ENCODE measurements at regions not wholly inside any gene's neighbourhood (a gene's known extent, or its start where the extent isn't known, plus 50 kb on each side); places are given as distances from the start of the nearest gene placed in this dataset.

DNA sequence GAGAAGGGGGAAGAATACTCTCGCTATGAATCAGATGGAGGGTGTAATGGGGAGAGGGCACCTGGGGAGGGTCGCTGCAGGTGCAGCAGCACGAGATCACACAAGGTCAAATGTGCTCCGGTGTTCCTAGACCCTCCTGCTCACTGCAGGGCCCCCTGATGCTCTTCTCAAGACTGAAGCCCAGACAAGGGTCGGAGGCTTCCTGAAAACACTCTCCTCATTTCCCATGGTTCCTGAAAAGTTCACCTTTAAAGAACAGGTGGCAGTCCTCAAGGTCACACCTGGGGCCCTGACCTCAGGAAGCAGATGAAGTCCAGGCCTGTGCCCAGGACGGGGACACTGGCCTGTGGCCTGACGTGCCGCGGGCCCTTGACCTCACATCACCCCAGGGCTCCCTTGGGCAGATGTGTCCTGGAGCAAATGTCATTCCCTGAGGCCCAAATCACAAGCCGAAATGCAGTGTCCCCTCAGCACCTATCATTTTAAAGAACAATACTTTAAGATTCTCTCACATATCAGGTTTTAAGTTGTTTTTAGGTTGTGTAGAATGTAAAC, 289.8 kb downstream of the GLRX3 start:
- Histone ChIP-seq H3K4me1 (replicated peaks in 1 of 2) (no peaks in the 10 kb centered on the region), H3K4me3 (no peak overlapping the region), H3K27ac (no peak overlapping the region)
- in situ Hi-C loops (cut with MboI; ENCODE audit: low pct_unique_long_range_greater_than_20kb in 2 of 9, low sequenced_read_pairs in 9 of 9, unreplicated experiment in 9 of 9) = no loop called here
- ATAC-seq (replicated peaks in 6 of 8) = no peak
- 0 to 87% (median 55%) methylated on average over 1 to 5 of the region's 10 CpGs; no CpG with 5 or more reads in 3 of the 10 experiments for WGBS, 10 experiments

DNA sequence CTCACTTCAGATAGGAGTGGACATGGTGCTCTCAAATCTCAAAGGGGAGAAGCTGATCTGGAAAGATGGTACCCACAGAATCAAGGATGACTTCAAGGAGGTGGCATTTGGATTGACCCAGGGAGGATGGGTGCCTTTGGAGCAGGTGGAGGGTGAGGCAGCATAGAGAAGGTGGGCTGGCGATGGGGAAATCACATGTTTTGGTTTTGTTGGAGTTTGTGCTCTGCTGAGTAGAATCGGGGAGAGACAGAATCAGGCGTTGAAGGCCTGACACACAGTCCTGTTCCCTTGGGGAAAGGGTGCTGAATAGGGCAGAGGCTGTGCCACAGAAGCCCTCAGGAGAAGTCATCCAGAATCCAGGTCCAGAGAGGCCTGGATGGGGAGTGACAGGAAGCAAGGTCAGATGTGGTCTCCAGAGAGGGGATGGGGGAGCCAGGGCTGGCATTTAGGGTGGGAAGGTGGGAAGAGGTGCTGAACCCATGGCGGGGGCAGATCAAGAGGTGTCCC, 291.1 kb downstream of the GLRX3 start:
- in situ Hi-C loops (cut with MboI; ENCODE audit: low pct_unique_long_range_greater_than_20kb in 2 of 9, low sequenced_read_pairs in 9 of 9, unreplicated experiment in 9 of 9) = no loop called here
- WGBS, 10 experiments = 0 to 100% (median 18%) methylated on average over 1 to 2 of the region's 4 CpGs; no CpG with 5 or more reads in 6 of the 10 experiments
- Histone ChIP-seq H3K4me1 (replicated peaks in 1 of 2) (no peaks in the 10 kb centered on the region), H3K27ac (no peak overlapping the region), H3K4me3 (no peak overlapping the region)
- no peak for ATAC-seq (replicated peaks in 6 of 8)

GRCh38 chr10:130428936-130429335, 292.7 kb downstream of the GLRX3 start:
- Histone ChIP-seq H3K4me1 (replicated peaks in 1 of 2) (no peaks in the 10 kb centered on the region), H3K27ac (no peak overlapping the region), H3K4me3 (no peak overlapping the region)
- WGBS, 10 experiments = 0 to 72% (median 13%) methylated on average over 1 to 6 of the region's 6 CpGs; no CpG with 5 or more reads in 3 of the 10 experiments
- in situ Hi-C loops (cut with MboI; ENCODE audit: low pct_unique_long_range_greater_than_20kb in 2 of 9, low sequenced_read_pairs in 9 of 9, unreplicated experiment in 9 of 9) = no loop called here
- no peak for ATAC-seq (replicated peaks in 6 of 8)

- Histone ChIP-seq H3K4me1 (replicated peaks in 1 of 2) (no peaks in the 10 kb centered on the region), H3K27ac (no peak overlapping the region), H3K4me3 (no peak overlapping the region)
- ATAC-seq (replicated peaks in 6 of 8) = no peak
- in situ Hi-C loops (cut with MboI; ENCODE audit: low pct_unique_long_range_greater_than_20kb in 2 of 9, low sequenced_read_pairs in 9 of 9, unreplicated experiment in 9 of 9) = no loop called here
- 14 to 94% (median 40%) methylated on average over 1 to 3 of the region's 4 CpGs; no CpG with 5 or more reads in 3 of the 10 experiments for WGBS, 10 experiments
Observed at GRCh38 chr10:130429809-130430208, 293.6 kb downstream of the GLRX3 start.

DNA sequence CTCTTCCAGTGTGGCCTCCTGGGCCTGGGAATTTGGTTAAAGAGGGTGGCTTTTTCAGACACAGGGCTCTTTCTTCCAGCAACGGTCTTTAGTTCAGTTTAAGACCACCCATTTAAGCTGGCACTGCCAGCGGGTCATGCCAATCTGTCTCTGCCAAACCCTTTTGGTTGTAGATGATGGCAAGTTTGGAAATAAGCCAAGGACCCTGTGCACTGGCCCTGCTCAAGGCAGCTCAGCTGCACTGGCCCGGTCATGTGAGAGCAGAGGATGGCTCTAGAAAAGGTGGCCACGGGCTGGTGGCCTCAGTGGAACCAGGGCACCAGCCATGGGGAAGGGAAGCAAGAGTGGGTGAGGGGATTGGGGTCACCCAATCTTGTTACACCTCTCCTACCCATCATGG, 294.1 kb downstream of the GLRX3 start:
- Histone ChIP-seq H3K27ac (no peak overlapping the region), H3K4me3 (no peak overlapping the region), H3K4me1 (replicated peaks in 1 of 2) (no peaks in the 10 kb centered on the region)
- 0 to 100% (median 29%) methylated on average over 1 to 2 of the region's 4 CpGs; no CpG with 5 or more reads in 7 of the 10 experiments for WGBS, 10 experiments
- in situ Hi-C loops (cut with MboI; ENCODE audit: low pct_unique_long_range_greater_than_20kb in 2 of 9, low sequenced_read_pairs in 9 of 9, unreplicated experiment in 9 of 9) = no loop called here
- ATAC-seq (replicated peaks in 6 of 8) = no peak

- Histone ChIP-seq H3K4me3 (no peak overlapping the region), H3K27ac (no peak overlapping the region), H3K4me1 (replicated peaks in 1 of 2) (no peaks in the 10 kb centered on the region)
- ATAC-seq (replicated peaks in 6 of 8) = no peak
- in situ Hi-C loops (cut with MboI; ENCODE audit: low pct_unique_long_range_greater_than_20kb in 2 of 9, low sequenced_read_pairs in 9 of 9, unreplicated experiment in 9 of 9) = no loop called here
- 6 to 85% (median 27%) methylated on average over 2 to 9 of the region's 15 CpGs; no CpG with 5 or more reads in 3 of the 10 experiments for WGBS, 10 experiments
Observed at GRCh38 chr10:130430852-130431704, 294.9 kb downstream of the GLRX3 start.

DNA sequence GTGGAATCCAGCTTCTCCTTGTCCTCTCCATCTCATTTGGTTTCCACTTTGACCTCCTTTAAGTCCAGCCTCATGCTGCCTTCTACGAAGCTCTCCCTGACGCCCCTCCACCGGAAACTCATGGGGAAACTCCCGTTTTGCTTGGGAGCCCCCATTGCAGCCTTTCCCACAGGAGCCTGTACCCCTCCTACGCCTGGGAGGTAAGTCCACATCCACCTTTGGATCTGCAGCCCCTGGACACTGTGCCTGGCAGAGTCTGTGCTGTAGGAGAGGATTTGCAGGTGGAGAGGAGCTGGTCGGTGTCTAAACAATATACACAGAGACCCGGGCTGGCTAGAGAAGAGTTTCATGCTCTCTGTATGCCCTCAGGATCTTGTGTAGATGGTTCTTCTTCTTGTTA, 296.1 kb downstream of the GLRX3 start:
- H3K27ac ChIP-seq = no peak overlapping the region
- no peak for ATAC-seq (replicated peaks in 6 of 8)
- H3K4me1 ChIP-seq (replicated peaks in 1 of 2) = no peaks in the 10 kb centered on the region
- WGBS, 10 experiments = 0 to 71% (median 36%) methylated on average over 1 to 6 of the region's 7 CpGs; no CpG with 5 or more reads in 1 of the 10 experiments
- in situ Hi-C loops (cut with MboI; ENCODE audit: low pct_unique_long_range_greater_than_20kb in 2 of 9, low sequenced_read_pairs in 9 of 9, unreplicated experiment in 9 of 9) = no loop called here
- no peak overlapping the region for H3K4me3 ChIP-seq

DNA sequence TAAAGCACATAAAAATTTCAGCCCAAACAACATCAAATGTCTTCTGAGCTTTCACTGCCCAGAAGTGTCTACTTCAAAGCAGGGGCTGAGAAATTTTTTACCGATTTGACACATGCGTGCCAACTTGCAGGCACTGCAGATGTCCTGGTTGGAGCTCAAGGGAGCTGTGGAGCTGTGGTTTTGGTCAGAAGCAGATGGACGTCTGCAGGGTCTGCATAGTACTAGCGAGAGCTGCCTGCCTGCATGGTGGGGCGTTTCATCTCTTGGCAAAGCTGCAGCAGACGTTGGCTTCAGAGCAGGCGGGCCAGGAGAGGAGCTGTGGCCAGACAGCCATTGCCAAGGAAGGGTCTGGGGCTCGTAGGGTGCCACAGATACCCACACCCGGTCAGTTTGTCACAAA, 296.7 kb downstream of the GLRX3 start:
- Histone ChIP-seq H3K27ac (no peak overlapping the region), H3K4me3 (no peak overlapping the region), H3K4me1 (replicated peaks in 1 of 2) (no peaks in the 10 kb centered on the region)
- in situ Hi-C loops (cut with MboI; ENCODE audit: low pct_unique_long_range_greater_than_20kb in 2 of 9, low sequenced_read_pairs in 9 of 9, unreplicated experiment in 9 of 9) = no loop called here
- WGBS, 10 experiments = 0 to 100% (median 26%) methylated on average over 1 to 7 of the region's 9 CpGs; no CpG with 5 or more reads in 2 of the 10 experiments
- no peak for ATAC-seq (replicated peaks in 6 of 8)

DNA sequence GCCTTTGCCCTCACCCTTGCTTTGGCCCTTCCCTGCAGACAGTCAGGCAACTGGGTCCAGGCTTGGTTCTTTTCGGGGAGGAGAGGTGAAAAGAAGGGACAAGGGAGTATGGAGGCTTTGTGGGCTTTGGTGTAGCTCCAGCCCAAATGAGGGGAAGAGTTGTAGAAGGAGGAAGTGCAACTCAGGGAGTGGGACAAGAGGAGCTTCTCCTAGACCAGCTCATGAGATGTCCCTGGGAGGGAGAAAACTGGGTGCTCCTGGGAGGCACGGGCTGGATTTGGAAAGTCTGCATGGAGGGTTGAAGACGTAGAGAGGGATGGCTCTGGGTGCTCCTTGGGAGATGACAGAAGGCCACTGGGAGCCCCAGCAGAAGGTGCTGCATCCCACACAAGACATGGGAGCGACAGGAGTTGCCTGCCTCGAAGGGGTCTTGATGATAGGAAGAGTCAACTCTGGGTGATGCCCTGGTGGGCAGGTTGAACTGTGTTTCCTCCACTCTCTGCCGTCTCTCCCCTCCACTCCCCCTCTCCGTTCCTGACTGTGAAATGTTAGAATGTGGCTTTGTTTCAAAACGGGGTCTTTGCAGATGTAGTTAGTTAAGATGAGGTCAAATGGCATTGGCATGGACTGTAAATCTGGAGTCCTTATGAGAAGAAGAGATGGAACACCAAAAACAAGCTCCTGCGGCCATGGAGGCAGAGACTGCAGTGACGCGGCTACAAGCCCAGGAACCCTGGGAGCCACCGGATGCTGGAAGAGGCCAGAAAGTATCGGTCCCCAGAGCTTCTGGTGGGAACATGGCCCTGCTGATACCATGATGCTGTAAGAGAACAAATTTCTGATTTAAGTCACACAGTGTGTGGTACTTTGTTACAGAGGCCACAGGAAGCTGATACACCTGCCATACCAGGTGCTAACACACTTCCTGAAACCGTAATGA, 298.5 kb downstream of the GLRX3 start:
- ATAC-seq (replicated peaks in 6 of 8) = no peak
- WGBS, 10 experiments = 0 to 86% (median 29%) methylated on average over 1 to 8 of the region's 14 CpGs
- Histone ChIP-seq H3K27ac (no peak overlapping the region), H3K4me3 (no peak overlapping the region), H3K4me1 (replicated peaks in 1 of 2) (no peaks in the 10 kb centered on the region)
- in situ Hi-C loops (cut with MboI; ENCODE audit: low pct_unique_long_range_greater_than_20kb in 2 of 9, low sequenced_read_pairs in 9 of 9, unreplicated experiment in 9 of 9) = no loop called here

GRCh38 chr10:130435961-130436360, 299.8 kb downstream of the GLRX3 start:
- no peaks in the 10 kb centered on the region for H3K4me1 ChIP-seq (replicated peaks in 1 of 2)
- in situ Hi-C loops (cut with MboI; ENCODE audit: low pct_unique_long_range_greater_than_20kb in 2 of 9, low sequenced_read_pairs in 9 of 9, unreplicated experiment in 9 of 9) = no loop called here
- ATAC-seq (replicated peaks in 6 of 8) = no peak
- H3K27ac ChIP-seq = no peak overlapping the region
- 0 to 90% (median 44%) methylated on average over 2 to 3 of the region's 3 CpGs; no CpG with 5 or more reads in 1 of the 10 experiments for WGBS, 10 experiments
- no peak overlapping the region for H3K4me3 ChIP-seq

DNA sequence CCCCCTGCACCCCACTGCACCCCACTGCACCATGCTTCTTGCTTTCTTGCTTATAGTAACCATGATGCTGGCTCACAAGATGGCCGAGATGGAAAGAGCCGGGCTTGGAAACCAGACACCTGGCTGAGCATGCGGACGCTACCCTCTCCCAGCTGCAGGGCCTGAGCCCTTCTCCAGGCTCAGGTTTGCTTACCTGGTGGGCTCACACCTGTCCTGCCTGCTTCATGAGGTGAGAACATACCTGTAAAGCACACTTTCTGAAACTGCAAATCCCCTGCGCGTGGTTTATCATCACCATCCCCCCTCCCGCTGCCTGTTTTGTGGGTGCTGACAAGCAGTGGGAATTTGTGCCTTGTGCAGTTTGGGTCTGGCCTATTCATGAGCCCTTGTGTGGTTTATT, 302.7 kb downstream of the GLRX3 start:
- in situ Hi-C loops (cut with MboI; ENCODE audit: low pct_unique_long_range_greater_than_20kb in 2 of 9, low sequenced_read_pairs in 9 of 9, unreplicated experiment in 9 of 9) = no loop called here
- 39 to 100% (median 87%) methylated on average over 1 to 7 of the region's 7 CpGs; no CpG with 5 or more reads in 4 of the 10 experiments for WGBS, 10 experiments
- Histone ChIP-seq H3K4me1 (replicated peaks in 1 of 2) (no peaks in the 10 kb centered on the region), H3K27ac (no peak overlapping the region), H3K4me3 (no peak overlapping the region)
- ATAC-seq (replicated peaks in 6 of 8) = no peak

- in situ Hi-C loops (cut with MboI; ENCODE audit: low pct_unique_long_range_greater_than_20kb in 2 of 9, low sequenced_read_pairs in 9 of 9, unreplicated experiment in 9 of 9) = no loop called here
- 67 to 73% methylated on average over 3 to 4 of the region's 6 CpGs; no CpG with 5 or more reads in 8 of the 10 experiments for WGBS, 10 experiments
- no peak for ATAC-seq (replicated peaks in 6 of 8)
Observed at GRCh38 chr10:130439766-130440165, 303.6 kb downstream of the GLRX3 start.

GRCh38 chr10:130440494-130440893, 304.3 kb downstream of the GLRX3 start:
- no peak for ATAC-seq (replicated peaks in 6 of 8)
- 0 to 100% (median 80%) methylated on average over 1 of the region's 5 CpGs; no CpG with 5 or more reads in 7 of the 10 experiments for WGBS, 10 experiments
- H3K4me3 ChIP-seq = no peak overlapping the region
- in situ Hi-C loops (cut with MboI; ENCODE audit: low pct_unique_long_range_greater_than_20kb in 2 of 9, low sequenced_read_pairs in 9 of 9, unreplicated experiment in 9 of 9) = no loop called here
- no peak overlapping the region for H3K27ac ChIP-seq
- no peaks in the 10 kb centered on the region for H3K4me1 ChIP-seq (replicated peaks in 1 of 2)

More at GRCh38 chr10:130439766-130440165, 303.6 kb downstream of the GLRX3 start:
- no peak overlapping the region for H3K4me3 ChIP-seq
- H3K27ac ChIP-seq = no peak overlapping the region
- H3K4me1 ChIP-seq (replicated peaks in 1 of 2) = no peaks in the 10 kb centered on the region
